HG03558 (cell line): ENCODE measurements at regions not wholly inside any gene's neighbourhood (a gene's known extent, or its start where the extent isn't known, plus 50 kb on each side); places are given as distances from the start of the nearest gene placed in this dataset.
"Not testable (repeated sequence)": the region's sequence is repeated elsewhere in the genome, so short reads cannot be mapped to it uniquely, and the experiment has no call there.

Experiments
- ATAC-seq: cut with Tn5 transposase; IDR thresholded peaks from one replicate; pipeline ENCODE4 v1.9.1; 2021; ENCODE audit warnings: moderate number of reproducible peaks; ENCODE audit not compliant: unreplicated experiment; ENCODE audit errors: extremely low read depth

GRCh38 chr6:40889137-40889832 is 149.7 kb downstream of the UNC5CL start:
- no peak for ATAC-seq

- no peak for ATAC-seq
Measured at GRCh38 chr6:40888456-40888990, 150.5 kb downstream of the UNC5CL start.

- ATAC-seq, result no peak
Measured at GRCh38 chr6:40887792-40888340, 151.2 kb downstream of the UNC5CL start.

- no peak for ATAC-seq
Measured at GRCh38 chr6:40887079-40887791, 151.8 kb downstream of the UNC5CL start.

GRCh38 chr6:40885139-40885774 is 153.8 kb downstream of the UNC5CL start:
- ATAC-seq, result no peak

- ATAC-seq, result no peak
Measured at GRCh38 chr6:40882323-40882997, 156.6 kb downstream of the UNC5CL start.

- ATAC-seq, result no peak
Measured at GRCh38 chr6:40881501-40881900, 157.5 kb downstream of the UNC5CL start.

- ATAC-seq, result no peak
Measured at GRCh38 chr6:40880906-40881305, 158.1 kb downstream of the UNC5CL start.

- no peak for ATAC-seq
Measured at GRCh38 chr6:40879169-40879568, 159.9 kb downstream of the UNC5CL start.

- ATAC-seq, result no peak
Measured at GRCh38 chr6:40877362-40877761, 161.7 kb downstream of the UNC5CL start.

- ATAC-seq, result no peak
Measured at GRCh38 chr6:40876336-40876735, 162.7 kb downstream of the UNC5CL start.

GRCh38 chr6:40874495-40874894 is 164.5 kb downstream of the UNC5CL start:
- no peak for ATAC-seq

- no peak for ATAC-seq
Measured at GRCh38 chr6:40871424-40871823, 167.6 kb downstream of the UNC5CL start.

GRCh38 chr6:40868089-40868865 is 170.7 kb downstream of the UNC5CL start:
- not testable (repeated sequence) for ATAC-seq

GRCh38 chr6:40867527-40867926 is 171.5 kb downstream of the UNC5CL start:
- not testable (repeated sequence) for ATAC-seq

- not testable (repeated sequence) for ATAC-seq
Measured at GRCh38 chr6:40865259-40865658, 173.8 kb downstream of the UNC5CL start.

- ATAC-seq, result no peak
Measured at GRCh38 chr6:40860443-40860842, 178.6 kb downstream of the UNC5CL start.

GRCh38 chr6:40856271-40856670 is 182.8 kb downstream of the UNC5CL start:
- no peak for ATAC-seq

- no peak for ATAC-seq
Measured at GRCh38 chr6:40855168-40855880, 183.7 kb downstream of the UNC5CL start.
